Adrenal gland (tissue), 5 donors: ENCODE measurements at regions not wholly inside any gene's neighbourhood (a gene's known extent, or its start where the extent isn't known, plus 50 kb on each side); places are given as distances from the start of the nearest gene placed in this dataset.

Source experiments
- CTCF ChIP-seq, 6 experiments: fragments of 450-650 bp in 4 of 6; fragments of 200-600 bp in 2 of 6; sonication (generic) in 1 of 6; IDR thresholded peaks; 1 replicate in 5 of 6; 2 replicates in 1 of 6; pipeline versions ENCODE4 v1.5.1 to v1.8.0; 2016 to 2021; ENCODE audit warnings: antibody characterized with exemption in 6 of 6, mild to moderate bottlenecking in 2 of 6, moderate library complexity in 1 of 6
- POLR2A ChIP-seq, 2 donors: fragments of 450-650 bp; IDR thresholded peaks; one replicate each; pipeline ENCODE4 v1.6.1; 2017; ENCODE audit warnings: antibody characterized with exemption in 2 of 2, mild to moderate bottlenecking in 2 of 2, moderate library complexity in 1 of 2
- donor health status: DM: no; HTN: no; CAD: no.

GRCh38 chr17:73821665-73822064, 177.4 kb upstream of the SDK2 start:
- TF ChIP-seq POLR2A (IDR thresholded peaks at IDR 0.05): no peak
- no peak for TF ChIP-seq CTCF (IDR thresholded peaks at IDR 0.05)
